ENCODE measurements at regions not wholly inside any gene's neighbourhood (a gene's known extent, or its start where the extent isn't known, plus 50 kb on each side); places are given as distances from the start of the nearest gene placed in this dataset.

DNA sequence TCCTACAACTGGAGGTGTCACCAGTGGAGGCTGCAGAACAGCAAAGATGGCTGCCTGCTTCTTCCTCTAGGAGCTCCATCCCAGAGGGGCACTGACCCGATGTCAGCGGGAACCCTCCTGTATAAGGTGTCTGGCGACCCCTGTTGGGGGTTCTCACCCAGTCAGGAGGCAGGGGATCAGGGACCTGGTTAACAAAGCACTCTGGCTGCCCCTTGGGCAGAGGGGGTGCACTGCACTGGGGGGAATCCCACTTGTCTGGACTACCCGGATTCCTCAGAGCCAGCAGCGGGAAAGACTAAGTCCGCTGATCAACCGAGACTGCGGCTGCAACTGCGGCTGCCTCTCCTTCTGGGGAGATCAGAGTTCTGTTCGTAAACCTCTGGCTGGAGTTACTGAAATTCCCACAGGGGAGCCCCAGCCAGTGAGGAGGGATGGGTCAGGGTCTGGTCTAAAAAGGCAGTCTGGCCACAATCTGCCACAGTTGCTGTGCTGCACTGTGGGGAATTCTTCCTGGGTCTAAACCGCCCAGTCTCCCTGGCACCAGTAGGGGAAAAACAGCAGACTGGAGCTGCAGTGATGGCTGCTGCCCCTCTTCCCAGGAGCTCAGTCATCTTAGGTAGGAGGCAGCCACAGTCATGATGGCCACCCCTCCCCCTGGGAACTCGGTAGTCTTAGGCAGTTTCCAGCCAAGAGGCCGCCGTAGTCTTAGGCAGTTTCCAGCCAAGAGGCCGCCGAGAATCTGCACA lies 213.4 kb downstream of the CYB561 start:
- no peaks in the 10 kb centered on the region for H3K4me1 ChIP-seq
- H3K79me2 ChIP-seq = peaks cover 8% of the 10 kb centered on the region
- TF ChIP-seq, protein P1, sequence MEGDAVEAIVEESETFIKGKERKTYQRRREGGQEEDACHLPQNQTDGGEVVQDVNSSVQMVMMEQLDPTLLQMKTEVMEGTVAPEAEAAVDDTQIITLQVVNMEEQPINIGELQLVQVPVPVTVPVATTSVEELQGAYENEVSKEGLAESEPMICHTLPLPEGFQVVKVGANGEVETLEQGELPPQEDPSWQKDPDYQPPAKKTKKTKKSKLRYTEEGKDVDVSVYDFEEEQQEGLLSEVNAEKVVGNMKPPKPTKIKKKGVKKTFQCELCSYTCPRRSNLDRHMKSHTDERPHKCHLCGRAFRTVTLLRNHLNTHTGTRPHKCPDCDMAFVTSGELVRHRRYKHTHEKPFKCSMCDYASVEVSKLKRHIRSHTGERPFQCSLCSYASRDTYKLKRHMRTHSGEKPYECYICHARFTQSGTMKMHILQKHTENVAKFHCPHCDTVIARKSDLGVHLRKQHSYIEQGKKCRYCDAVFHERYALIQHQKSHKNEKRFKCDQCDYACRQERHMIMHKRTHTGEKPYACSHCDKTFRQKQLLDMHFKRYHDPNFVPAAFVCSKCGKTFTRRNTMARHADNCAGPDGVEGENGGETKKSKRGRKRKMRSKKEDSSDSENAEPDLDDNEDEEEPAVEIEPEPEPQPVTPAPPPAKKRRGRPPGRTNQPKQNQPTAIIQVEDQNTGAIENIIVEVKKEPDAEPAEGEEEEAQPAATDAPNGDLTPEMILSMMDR (IDR thresholded peaks at IDR 0.05) = no peak
- H3K4me3 ChIP-seq (ENCODE audit: low read depth, low read length) = no peak overlapping the region
- H2AFZ ChIP-seq = no peak overlapping the region
- H3K27me3 ChIP-seq (ENCODE audit: control insufficient read depth, insufficient read depth, low read length) = no peaks in the 10 kb centered on the region
- no peak overlapping the region for H3K27ac ChIP-seq
- no peaks in the 10 kb centered on the region for H3K36me3 ChIP-seq (ENCODE audit: control insufficient read depth, insufficient read depth, low read length)
- no peak overlapping the region for H3K4me2 ChIP-seq (ENCODE audit: low read length)
- no peak overlapping the region for H3K9ac ChIP-seq
- H3K9me3 ChIP-seq (ENCODE audit: control insufficient read depth, low read length) = no peaks in the 10 kb centered on the region

DNA sequence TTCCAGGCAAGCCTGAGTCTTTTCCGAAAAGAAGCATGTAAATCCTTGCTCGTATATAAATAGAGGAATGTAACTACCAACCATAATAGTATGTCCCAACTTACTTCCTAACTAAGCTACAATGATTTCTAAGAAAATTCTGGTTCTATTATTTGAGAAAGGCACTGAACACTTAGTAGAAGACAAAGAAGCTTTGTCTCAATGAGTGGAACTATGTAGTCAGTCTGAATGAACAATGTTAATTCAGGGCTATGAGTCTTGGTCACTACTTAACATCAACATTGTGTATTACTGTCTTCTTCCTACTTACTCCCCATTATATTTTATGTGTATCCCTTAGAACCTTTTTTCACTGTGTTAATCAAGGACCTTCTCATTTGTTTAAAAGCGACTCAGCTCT lies 206.0 kb downstream of the CYB561 start:
- H3K4me3 ChIP-seq (ENCODE audit: low read depth, low read length) = no peak overlapping the region
- no peak overlapping the region for H3K9ac ChIP-seq
- no peak overlapping the region for H3K4me2 ChIP-seq (ENCODE audit: low read length)
- no peaks in the 10 kb centered on the region for H3K9me3 ChIP-seq (ENCODE audit: control insufficient read depth, low read length)
- H2AFZ ChIP-seq = no peak overlapping the region
- H3K79me2 ChIP-seq = peaks cover 2% of the 10 kb centered on the region
- H3K27me3 ChIP-seq (ENCODE audit: control insufficient read depth, insufficient read depth, low read length) = no peaks in the 10 kb centered on the region
- no peaks in the 10 kb centered on the region for H3K4me1 ChIP-seq
- TF ChIP-seq, protein P1 (IDR thresholded peaks at IDR 0.05) = no peak
- H3K27ac ChIP-seq = no peak overlapping the region
- no peaks in the 10 kb centered on the region for H3K36me3 ChIP-seq (ENCODE audit: control insufficient read depth, insufficient read depth, low read length)

- Histone ChIP-seq H3K4me1 (no peaks in the 10 kb centered on the region), H2AFZ (no peak overlapping the region)
- TF ChIP-seq, protein P1 (IDR thresholded peaks at IDR 0.05) = no peak
Measured at GRCh38 chr17:63246344-63246743, 199.8 kb downstream of the CYB561 start.

DNA sequence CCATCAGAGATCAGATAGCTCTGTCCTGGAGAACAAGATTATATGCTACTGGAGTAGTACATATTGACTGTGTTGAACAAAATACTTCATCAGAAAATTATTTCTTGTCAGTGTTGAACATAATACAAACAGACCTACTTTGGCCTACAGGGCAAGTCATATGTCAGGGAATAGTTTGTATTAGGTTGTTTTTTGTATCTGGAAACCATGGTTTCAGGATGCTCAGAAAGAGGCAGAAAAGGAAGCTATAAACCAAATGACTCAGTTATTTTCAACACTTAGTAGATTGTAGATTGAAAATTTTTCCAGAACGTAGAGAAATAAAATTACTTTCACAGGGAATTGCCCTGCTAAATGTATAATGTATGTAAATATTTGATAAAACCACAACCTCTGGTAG lies 198.4 kb downstream of the CYB561 start:
- no peaks in the 10 kb centered on the region for H3K27me3 ChIP-seq (ENCODE audit: control insufficient read depth, insufficient read depth, low read length)
- no peak overlapping the region for H3K27ac ChIP-seq
- H3K9ac ChIP-seq = no peak overlapping the region
- no peaks in the 10 kb centered on the region for H3K4me1 ChIP-seq
- H2AFZ ChIP-seq = no peak overlapping the region
- H3K4me3 ChIP-seq (ENCODE audit: low read depth, low read length) = no peak overlapping the region
- no peaks in the 10 kb centered on the region for H3K79me2 ChIP-seq
- no peaks in the 10 kb centered on the region for H3K9me3 ChIP-seq (ENCODE audit: control insufficient read depth, low read length)
- no peaks in the 10 kb centered on the region for H3K36me3 ChIP-seq (ENCODE audit: control insufficient read depth, insufficient read depth, low read length)
- TF ChIP-seq, protein P1 (IDR thresholded peaks at IDR 0.05) = no peak
- no peak overlapping the region for H3K4me2 ChIP-seq (ENCODE audit: low read length)

More at GRCh38 chr17:63246344-63246743, 199.8 kb downstream of the CYB561 start:
- no peak overlapping the region for H3K4me3 ChIP-seq (ENCODE audit: low read depth, low read length)
- no peak overlapping the region for H3K9ac ChIP-seq
- no peaks in the 10 kb centered on the region for H3K9me3 ChIP-seq (ENCODE audit: control insufficient read depth, low read length)
- no peak overlapping the region for H3K4me2 ChIP-seq (ENCODE audit: low read length)
- H3K36me3 ChIP-seq (ENCODE audit: control insufficient read depth, insufficient read depth, low read length) = no peaks in the 10 kb centered on the region
- no peaks in the 10 kb centered on the region for H3K27me3 ChIP-seq (ENCODE audit: control insufficient read depth, insufficient read depth, low read length)
- no peaks in the 10 kb centered on the region for H3K79me2 ChIP-seq
- H3K27ac ChIP-seq = no peak overlapping the region
